Gastrocnemius medialis (tissue), 4 donors: ENCODE measurements at regions not wholly inside any gene's neighbourhood (a gene's known extent, or its start where the extent isn't known, plus 50 kb on each side); places are given as distances from the start of the nearest gene placed in this dataset.
A peak's percentile ranks its signal among the peaks of the same experiment; 100 is the strongest.

ENCODE experiments used
- ATAC-seq, 2 donors: fragments of 150-250 bp; one replicate each; pipeline ENCODE4 v1.9.1; 2016
- DNase-seq, 2 donors: peaks; one replicate each; pipeline ENCODE4 v3.0.0-alpha.2; 2019
- H3K27ac ChIP-seq, 4 donors: fragments of 200-600 bp; sonication (generic); 1 replicate in 1 of 4; 2 replicates in 3 of 4; pipeline ENCODE4 v1.5.1; 2016 to 2018; ENCODE audit warnings: mild to moderate bottlenecking in 2 of 4, moderate library complexity in 1 of 4
- H3K27me3 ChIP-seq, 3 donors: fragments of 200-600 bp; sonication (generic) in 2 of 3; 1 replicate in 1 of 3; 2 replicates in 2 of 3; pipeline versions ENCODE4 v1.5.1 to v1.6.0; 2016 to 2019; ENCODE audit warnings: mild to moderate bottlenecking in 1 of 3, moderate library complexity in 1 of 3
- H3K36me3 ChIP-seq, 2 donors: fragments of 200-600 bp; sonication (generic) in 1 of 2; one replicate each; pipeline ENCODE4 v1.5.1; 2017 to 2018
- H3K4me1 ChIP-seq, 2 donors: fragments of 200-600 bp; sonication (generic) in 1 of 2; one replicate each; pipeline ENCODE4 v1.5.1; 2016 to 2017; ENCODE audit warnings: mild to moderate bottlenecking in 2 of 2
- H3K4me3 ChIP-seq, 4 donors: fragments of 200-600 bp; sonication (generic) in 3 of 4; 1 replicate in 1 of 4; 2 replicates in 3 of 4; pipeline ENCODE4 v1.5.1; 2016 to 2019; ENCODE audit warnings: mild to moderate bottlenecking in 2 of 4
- H3K9me3 ChIP-seq, 3 donors: fragments of 200-600 bp; sonication (generic) in 2 of 3; 1 replicate in 1 of 3; 2 replicates in 2 of 3; pipeline ENCODE4 v1.5.1; 2016 to 2019
- CTCF ChIP-seq, 5 experiments: fragments of 450-650 bp in 3 of 5; fragments of 200-600 bp in 2 of 5; sonication (generic) in 2 of 5; IDR thresholded peaks in 4 of 5; conservative IDR thresholded peaks in 1 of 5; 1 replicate in 4 of 5; 2 replicates in 1 of 5; pipeline ENCODE4 v1.5.1; 2016 to 2019; ENCODE audit warnings: antibody characterized with exemption in 5 of 5, mild to moderate bottlenecking in 3 of 5, moderate library complexity in 3 of 5
- POLR2A ChIP-seq, 2 donors: fragments of 450-650 bp; IDR thresholded peaks; one replicate each; pipeline ENCODE4 v1.6.1; 2017; ENCODE audit warnings: antibody characterized with exemption in 2 of 2, mild to moderate bottlenecking in 2 of 2, moderate library complexity in 2 of 2
- in situ Hi-C, 4 donors: fragments of 200-750 bp; cut with MboI; loops; one replicate each; pipeline versions ENCODE4 v1.15.0 to v1.8.0; 2017; ENCODE audit warnings: low sequenced_read_pairs in 4 of 4
- intact Hi-C: fragments of 100-400 bp; cut with DNase I; formaldehyde crosslinking; loops from one replicate; pipeline ENCODE4 v1.15.1; 2023; ENCODE audit warnings: low total_unique reads

- TF ChIP-seq POLR2A (IDR thresholded peaks at IDR 0.05) (no peak), CTCF (IDR thresholded peaks at IDR 0.05 in 4 of 5, conservative IDR thresholded peaks at IDR 0.05 in 1 of 5) (no peak)
- H3K9me3 ChIP-seq, result no peaks in the 10 kb centered on the region
- in situ Hi-C loops, result loop anchor here (10.0 to 25.0 kb wide), 2 partner anchors 175 to 243 kb away; no protein-coding TSS in a partner anchor
- no peak for DNase-seq
- intact Hi-C loops, result no loop called here
- no peak overlapping the region for H3K27ac ChIP-seq
- H3K4me3 ChIP-seq, result no peak overlapping the region
- ATAC-seq, result no peak
- no peaks in the 10 kb centered on the region for H3K27me3 ChIP-seq
- peaks cover 13 to 14% of the 10 kb centered on the region in 2 donors for H3K4me1 ChIP-seq
- H3K36me3 ChIP-seq, result no peaks in the 10 kb centered on the region
Measured at GRCh38 chr2:71787476-71788185, 334.3 kb downstream of the DYSF start.

GRCh38 chr2:71787108-71787415, 333.7 kb downstream of the DYSF start:
- in situ Hi-C loops, result loop anchor here (10.0 to 25.0 kb wide), 2 partner anchors 175 to 242 kb away; no protein-coding TSS in a partner anchor
- H3K36me3 ChIP-seq, result no peaks in the 10 kb centered on the region

GRCh38 chr2:71786291-71787107, 333.1 kb downstream of the DYSF start:
- in situ Hi-C loops, result loop anchor here (10.0 to 25.0 kb wide), 2 partner anchors 174 to 242 kb away; no protein-coding TSS in a partner anchor
- intact Hi-C loops, result no loop called here
- DNase-seq, result no peak

More at GRCh38 chr2:71787108-71787415, 333.7 kb downstream of the DYSF start:
- Histone ChIP-seq H3K27me3 (no peaks in the 10 kb centered on the region), H3K9me3 (no peaks in the 10 kb centered on the region), H3K4me1 (peaks cover 13 to 14% of the 10 kb centered on the region in 2 donors), H3K4me3 (no peak overlapping the region), H3K27ac (no peak overlapping the region)
- ATAC-seq (no peak), DNase-seq (no peak)
- intact Hi-C loops, result no loop called here
- no peak for TF ChIP-seq POLR2A (IDR thresholded peaks at IDR 0.05)
- TF ChIP-seq CTCF (IDR thresholded peaks at IDR 0.05 in 4 of 5, conservative IDR thresholded peaks at IDR 0.05 in 1 of 5), result no peak

GRCh38 chr2:71785516-71785981, 332.2 kb downstream of the DYSF start:
- ATAC-seq (peak; percentile 38 to 65), DNase-seq (peak in 1 of 2 donors; percentile 75)
- Histone ChIP-seq H3K36me3 (no peaks in the 10 kb centered on the region), H3K4me3 (no peak overlapping the region), H3K27me3 (no peaks in the 10 kb centered on the region), H3K27ac (peak overlapping the region; percentile 30 to 71 (median 48)), H3K9me3 (no peaks in the 10 kb centered on the region), H3K4me1 (peaks cover 13 to 14% of the 10 kb centered on the region in 2 donors)
- in situ Hi-C loops, result loop anchor here (10.0 to 25.0 kb wide), 2 partner anchors 173 to 241 kb away; no protein-coding TSS in a partner anchor
- TF ChIP-seq CTCF (IDR thresholded peaks at IDR 0.05 in 4 of 5, conservative IDR thresholded peaks at IDR 0.05 in 1 of 5) (no peak), POLR2A (IDR thresholded peaks at IDR 0.05) (no peak)
- intact Hi-C loops, result loop anchor here (2.0 kb wide), 1 partner anchor 35 kb away; no protein-coding TSS in a partner anchor

More at GRCh38 chr2:71786291-71787107, 333.1 kb downstream of the DYSF start:
- Histone ChIP-seq H3K4me1 (peaks cover 13 to 14% of the 10 kb centered on the region in 2 donors), H3K27me3 (no peaks in the 10 kb centered on the region), H3K9me3 (no peaks in the 10 kb centered on the region), H3K27ac (no peak overlapping the region), H3K36me3 (no peaks in the 10 kb centered on the region), H3K4me3 (no peak overlapping the region)
- TF ChIP-seq POLR2A (IDR thresholded peaks at IDR 0.05), result no peak
- no peak for TF ChIP-seq CTCF (IDR thresholded peaks at IDR 0.05 in 4 of 5, conservative IDR thresholded peaks at IDR 0.05 in 1 of 5)
- no peak for ATAC-seq
